GM20000 (cell line): ENCODE measurements at regions not wholly inside any gene's neighbourhood (a gene's known extent, or its start where the extent isn't known, plus 50 kb on each side); places are given as distances from the start of the nearest gene placed in this dataset.
"Not testable (repeated sequence)": the region's sequence is repeated elsewhere in the genome, so short reads cannot be mapped to it uniquely, and the experiment has no call there.

Experiments
- DNase-seq: peaks from one replicate; pipeline ENCODE4 v3.0.0; 2012; ENCODE audit warnings: low spot score
- CTCF ChIP-seq: IDR thresholded peaks from 2 replicates; pipeline ENCODE4 v1.5.1; 2012; ENCODE audit warnings: mild to moderate bottlenecking, control low read depth; ENCODE audit errors: extremely low read depth, missing control alignments

GRCh38 chr5:62093976-62094375 lies 212.0 kb upstream of the KIF2A start:
- DNase-seq = no peak
- no peak for TF ChIP-seq CTCF

GRCh38 chr5:62097361-62097760 lies 208.6 kb upstream of the KIF2A start:
- DNase-seq = no peak
- TF ChIP-seq CTCF = no peak

DNA sequence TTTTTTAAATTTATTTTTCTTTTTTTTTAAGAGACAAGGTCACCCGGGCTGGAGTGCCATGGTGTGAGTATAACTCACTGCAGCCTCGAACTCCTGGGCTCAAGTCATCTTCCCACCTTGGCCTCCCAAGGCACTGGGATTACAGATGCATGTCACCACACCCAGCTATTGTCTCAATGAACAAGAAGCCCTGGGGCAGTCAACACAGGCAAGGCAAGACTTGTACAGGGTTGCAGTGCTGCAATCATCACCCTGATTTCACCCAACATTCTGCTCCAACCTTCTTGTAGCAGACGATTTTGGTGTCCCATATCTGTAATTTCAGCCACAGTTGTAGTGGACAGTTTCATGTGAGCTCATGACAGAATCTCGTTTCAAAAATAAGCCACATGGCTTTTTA lies 205.8 kb upstream of the KIF2A start:
- no peak for TF ChIP-seq CTCF
- no peak for DNase-seq

DNA sequence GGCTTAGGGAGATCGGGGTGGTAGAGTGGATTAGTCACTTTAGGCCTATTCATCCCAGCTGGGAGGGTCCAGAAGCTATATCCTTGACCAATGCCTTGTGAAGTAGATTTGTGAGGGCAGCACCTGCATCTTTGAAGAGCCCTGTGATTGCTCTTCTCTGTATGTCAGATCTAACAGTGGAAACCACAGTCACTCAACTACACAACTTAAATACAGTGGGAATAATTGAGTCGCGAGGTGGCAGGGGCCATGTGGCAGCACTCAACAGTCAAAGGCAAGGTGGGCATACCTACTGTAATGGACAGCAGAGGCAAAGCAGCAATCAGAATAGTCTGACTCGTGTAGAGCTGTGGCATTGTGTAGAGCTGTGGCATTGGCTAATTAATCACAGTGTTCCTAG lies 202.1 kb upstream of the KIF2A start:
- DNase-seq = not testable (repeated sequence)

DNA sequence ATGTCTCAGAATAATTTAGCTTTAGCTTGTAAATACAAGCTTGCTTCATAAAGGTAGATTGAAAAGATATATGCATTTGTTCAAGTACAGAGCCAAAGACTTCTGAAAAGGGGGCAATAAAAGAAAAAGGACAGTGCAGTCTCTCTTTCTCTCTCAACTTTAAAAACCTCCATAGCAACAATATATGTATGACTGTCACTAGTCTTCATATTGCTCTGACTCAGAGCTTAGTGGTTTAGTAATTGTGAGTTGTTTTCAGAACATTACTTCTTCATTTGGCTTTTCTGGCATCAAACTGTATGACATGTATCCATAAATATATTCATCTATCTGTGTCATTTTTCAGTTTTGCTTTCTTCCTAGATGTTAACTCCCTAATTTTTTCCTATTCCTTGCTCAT lies 194.6 kb upstream of the KIF2A start:
- TF ChIP-seq CTCF = no peak
- DNase-seq = no peak

DNA sequence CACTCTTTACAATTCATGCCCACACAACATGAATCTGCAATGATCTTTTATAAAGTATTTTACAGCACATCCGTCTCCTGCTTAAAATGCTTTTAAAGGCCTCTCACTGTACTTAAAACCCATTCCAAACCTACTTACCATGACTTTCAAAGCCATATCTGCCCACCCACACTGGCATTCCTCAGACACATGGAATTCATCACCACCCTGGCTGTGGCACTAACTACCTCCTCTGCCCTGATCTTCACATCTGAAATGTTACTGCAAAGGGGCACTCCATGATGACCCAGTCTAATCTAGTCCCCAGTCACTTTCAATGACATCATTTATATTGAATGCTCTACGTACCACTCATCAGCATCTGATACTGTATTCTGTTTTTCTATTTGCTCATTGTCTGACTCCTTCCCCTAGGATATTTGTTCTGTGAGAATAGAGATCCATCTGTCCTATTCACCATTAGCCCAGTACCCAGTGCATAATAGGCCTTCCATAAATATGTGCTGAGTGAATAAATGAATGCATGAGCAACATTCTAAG lies 193.2 kb upstream of the KIF2A start:
- no peak for TF ChIP-seq CTCF
- DNase-seq = no peak

- DNase-seq = no peak
These were observed 191.0 kb upstream of the KIF2A start for GRCh38 chr5:62115014-62115413.

More at GRCh38 chr5:62115014-62115413, 191.0 kb upstream of the KIF2A start:
- no peak for TF ChIP-seq CTCF
